ENCODE measurements at regions not wholly inside any gene's neighbourhood (a gene's known extent, or its start where the extent isn't known, plus 50 kb on each side); places are given as distances from the start of the nearest gene placed in this dataset.
A peak's percentile ranks its signal among the peaks of the same experiment; 100 is the strongest.

- no peak for TF ChIP-seq CTCF (IDR thresholded peaks at IDR 0.05; ENCODE audit: low read depth, low read length)
Observed at GRCh38 chr18:40179729-40180461, 1775.1 kb upstream of the PIK3C3 start.

GRCh38 chr18:40168026-40168425, 1787.0 kb upstream of the PIK3C3 start:
- DNase-seq (ENCODE audit: low read depth in 2 of 2): no peak
- no peak for TF ChIP-seq CTCF (IDR thresholded peaks at IDR 0.05; ENCODE audit: low read depth, low read length)
- no peak overlapping the region for H3K4me3 ChIP-seq (replicated peaks in 1 of 2; ENCODE audit: low read depth in 2 of 2, low read length in 2 of 2)

More at GRCh38 chr18:40179729-40180461, 1775.1 kb upstream of the PIK3C3 start:
- H3K4me3 ChIP-seq (replicated peaks in 1 of 2; ENCODE audit: low read depth in 2 of 2, low read length in 2 of 2): no peak overlapping the region
- no peak for DNase-seq (ENCODE audit: low read depth in 2 of 2)

- DNase-seq (ENCODE audit: low read depth in 2 of 2): no peak
- no peak for TF ChIP-seq CTCF (IDR thresholded peaks at IDR 0.05; ENCODE audit: low read depth, low read length)
- no peak overlapping the region for H3K4me3 ChIP-seq (replicated peaks in 1 of 2; ENCODE audit: low read depth in 2 of 2, low read length in 2 of 2)
Observed at GRCh38 chr18:40163254-40163653, 1791.8 kb upstream of the PIK3C3 start.

- no peak overlapping the region for H3K4me3 ChIP-seq (replicated peaks in 1 of 2; ENCODE audit: low read depth in 2 of 2, low read length in 2 of 2)
- no peak for TF ChIP-seq CTCF (IDR thresholded peaks at IDR 0.05; ENCODE audit: low read depth, low read length)
- DNase-seq (ENCODE audit: low read depth in 2 of 2): no peak
Observed at GRCh38 chr18:40160361-40160760, 1794.7 kb upstream of the PIK3C3 start.

GRCh38 chr18:40159141-40160017, 1795.7 kb upstream of the PIK3C3 start:
- no peak overlapping the region for H3K4me3 ChIP-seq (replicated peaks in 1 of 2; ENCODE audit: low read depth in 2 of 2, low read length in 2 of 2)
- peak; percentile 62 for TF ChIP-seq CTCF (IDR thresholded peaks at IDR 0.05; ENCODE audit: low read depth, low read length)
- DNase-seq (ENCODE audit: low read depth in 2 of 2): peak; percentile 65 to 70

- no peak overlapping the region for H3K4me3 ChIP-seq (replicated peaks in 1 of 2; ENCODE audit: low read depth in 2 of 2, low read length in 2 of 2)
- TF ChIP-seq CTCF (IDR thresholded peaks at IDR 0.05; ENCODE audit: low read depth, low read length): no peak
- no peak for DNase-seq (ENCODE audit: low read depth in 2 of 2)
Observed at GRCh38 chr18:40157120-40157519, 1797.9 kb upstream of the PIK3C3 start.
